Occipital lobe (tissue), 1 donor: ENCODE measurements at regions not wholly inside any gene's neighbourhood (a gene's known extent, or its start where the extent isn't known, plus 50 kb on each side); places are given as distances from the start of the nearest gene placed in this dataset.
"Not testable (repeated sequence)": the region's sequence is repeated elsewhere in the genome, so short reads cannot be mapped to it uniquely, and the experiment has no call there.

Source experiments
- DNase-seq: peaks from one replicate; lab custom pipeline; 2025; lab: John Stamatoyannopoulos, UW

DNA sequence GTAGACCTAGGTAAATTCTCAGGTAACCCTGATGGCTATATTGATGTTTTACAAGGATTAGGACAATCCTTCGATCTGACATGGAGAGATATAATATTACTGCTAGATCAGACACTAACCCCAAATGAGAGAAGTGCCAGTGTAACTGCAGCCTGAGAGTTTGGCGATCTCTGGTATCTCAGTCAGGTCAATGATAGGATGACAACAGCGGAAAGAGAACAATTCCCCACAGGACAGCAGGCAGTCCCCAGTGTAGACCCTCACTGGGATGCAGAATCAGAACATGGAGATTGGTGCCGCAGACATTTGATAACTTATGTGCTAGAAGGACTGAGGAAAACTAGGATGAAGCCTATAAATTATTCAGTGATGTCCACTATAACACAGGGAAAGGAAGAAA, 228.4 kb upstream of the CWC22 start:
- DNase-seq, result not testable (repeated sequence)

- DNase-seq, result not testable (repeated sequence)
These were observed 227.9 kb upstream of the CWC22 start for GRCh38 chr2:180234991-180235390.

GRCh38 chr2:180231015-180231414, 223.9 kb upstream of the CWC22 start:
- DNase-seq, result no peak

DNA sequence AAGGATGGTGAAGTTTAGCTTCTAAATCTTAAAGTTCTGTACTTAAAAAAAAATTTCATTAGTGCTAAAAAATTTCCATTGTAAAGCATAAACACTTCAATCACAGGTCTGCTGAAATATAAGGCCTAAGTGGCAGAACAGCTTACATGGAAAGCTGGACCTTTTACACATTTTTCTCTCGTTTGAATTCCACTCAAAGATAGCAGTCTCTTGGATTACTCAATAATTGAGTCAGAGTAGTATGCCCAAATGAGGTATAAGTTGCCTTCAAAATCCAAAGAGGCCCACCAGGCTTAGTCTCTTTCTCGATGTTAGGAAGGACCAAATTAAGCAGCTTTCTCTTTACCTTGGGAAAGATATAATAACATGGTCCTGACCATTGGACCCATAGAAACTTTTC, 220.4 kb upstream of the CWC22 start:
- DNase-seq, result no peak

- no peak for DNase-seq
These were observed 218.0 kb upstream of the CWC22 start for GRCh38 chr2:180225118-180225517.

- no peak for DNase-seq
These were observed 215.5 kb upstream of the CWC22 start for GRCh38 chr2:180222644-180223043.

GRCh38 chr2:180219491-180219890, 212.4 kb upstream of the CWC22 start:
- DNase-seq, result no peak

GRCh38 chr2:180208841-180209240, 201.7 kb upstream of the CWC22 start:
- DNase-seq, result no peak

DNA sequence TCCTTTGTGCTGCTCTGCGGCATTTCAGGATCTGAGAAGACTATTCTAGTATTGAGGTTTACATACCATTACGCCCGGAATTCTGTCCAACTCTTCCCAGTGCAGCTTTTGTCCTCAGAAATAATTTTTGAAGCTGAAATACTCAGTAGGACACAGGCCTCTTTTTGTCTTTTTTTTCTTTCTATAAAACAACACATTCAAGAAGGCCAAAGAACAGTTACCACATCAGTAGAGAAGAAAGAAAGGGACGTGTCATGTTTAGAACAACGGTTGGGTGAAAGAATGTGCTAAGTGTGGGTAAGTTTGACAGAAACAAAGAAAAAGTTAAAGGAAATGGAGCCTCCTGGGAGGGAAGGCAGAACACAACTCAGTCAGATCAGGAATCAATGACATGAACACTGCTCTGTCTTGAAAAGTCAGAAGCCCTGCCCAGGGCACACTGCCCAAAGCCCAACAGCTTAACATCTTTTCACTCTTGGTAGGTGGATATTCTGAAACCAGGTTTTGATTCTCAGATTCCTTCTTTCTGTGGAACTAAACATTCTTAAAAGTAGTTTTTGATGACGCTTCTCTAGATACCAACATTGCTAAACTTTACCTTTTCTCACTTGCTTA, 198.6 kb upstream of the CWC22 start:
- DNase-seq, result no peak

GRCh38 chr2:180203972-180204371, 196.9 kb upstream of the CWC22 start:
- no peak for DNase-seq

- DNase-seq, result no peak
These were observed 195.4 kb upstream of the CWC22 start for GRCh38 chr2:180202467-180202951.

DNA sequence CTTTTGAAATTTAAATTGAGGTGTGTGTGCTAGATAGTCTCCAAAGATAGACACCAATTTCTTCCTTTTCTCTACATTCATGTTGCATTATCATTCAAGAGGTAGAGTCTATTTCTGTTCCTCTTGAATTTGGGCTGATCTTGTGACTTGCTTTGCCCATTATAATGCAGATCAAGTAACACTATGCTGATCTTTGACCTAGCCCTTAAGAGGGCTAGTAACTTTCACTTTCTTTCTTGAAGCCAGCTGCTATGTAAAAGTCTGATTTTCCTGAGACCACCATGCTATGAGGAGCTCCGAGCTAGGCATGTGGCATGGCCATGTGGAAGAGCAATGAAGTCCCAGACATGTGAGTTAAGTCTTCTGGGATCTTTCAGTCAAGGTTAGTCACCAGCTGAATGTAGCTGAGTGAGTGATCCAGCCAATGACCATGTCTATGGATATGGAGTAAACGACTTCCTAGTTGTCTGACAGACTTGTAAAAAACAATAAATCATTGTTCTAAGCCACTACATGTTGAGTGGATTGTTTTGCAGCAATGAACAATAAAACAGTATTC, 189.4 kb upstream of the CWC22 start:
- DNase-seq, result no peak

GRCh38 chr2:180195847-180196246, 188.8 kb upstream of the CWC22 start:
- no peak for DNase-seq

GRCh38 chr2:180191432-180192124, 184.5 kb upstream of the CWC22 start:
- no peak for DNase-seq

DNA sequence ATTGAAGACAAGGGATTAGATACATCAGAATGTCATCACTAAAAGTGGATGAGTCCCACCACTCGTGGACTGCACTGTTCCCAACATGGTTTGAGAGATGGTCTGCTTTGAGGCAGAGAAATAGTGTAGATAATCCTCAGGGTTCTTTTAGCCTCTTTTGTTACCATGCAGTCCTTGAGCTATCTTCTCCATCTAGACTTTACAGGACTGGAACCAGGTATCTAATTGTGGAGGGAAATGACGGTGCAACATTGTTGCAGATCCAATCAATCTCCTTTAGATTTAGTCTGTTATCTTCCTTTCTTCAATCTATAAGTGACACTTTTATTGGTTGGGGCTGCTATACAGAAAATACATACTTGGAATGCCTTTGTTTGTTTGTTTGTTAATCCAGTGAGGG, 183.8 kb upstream of the CWC22 start:
- no peak for DNase-seq

GRCh38 chr2:180187611-180188010, 180.5 kb upstream of the CWC22 start:
- no peak for DNase-seq

DNA sequence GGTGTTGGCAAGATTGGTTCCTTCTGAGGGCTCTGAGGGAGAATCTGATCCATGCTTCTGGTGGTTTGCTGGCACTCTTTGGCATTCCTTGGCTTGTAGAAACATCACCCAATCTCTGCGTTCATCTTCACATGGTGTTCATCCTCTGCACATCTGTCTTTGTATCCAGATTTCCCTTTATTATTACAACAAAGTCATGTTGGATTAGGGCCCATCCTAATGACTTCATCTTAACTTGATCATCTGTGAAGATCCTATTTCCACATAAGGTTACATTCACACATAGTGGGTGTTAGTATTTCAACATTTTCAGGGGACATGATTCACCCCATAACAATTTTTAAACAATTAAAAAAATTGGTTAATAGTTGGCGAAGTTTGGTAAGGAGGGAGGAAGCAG, 177.4 kb upstream of the CWC22 start:
- DNase-seq, result no peak

DNA sequence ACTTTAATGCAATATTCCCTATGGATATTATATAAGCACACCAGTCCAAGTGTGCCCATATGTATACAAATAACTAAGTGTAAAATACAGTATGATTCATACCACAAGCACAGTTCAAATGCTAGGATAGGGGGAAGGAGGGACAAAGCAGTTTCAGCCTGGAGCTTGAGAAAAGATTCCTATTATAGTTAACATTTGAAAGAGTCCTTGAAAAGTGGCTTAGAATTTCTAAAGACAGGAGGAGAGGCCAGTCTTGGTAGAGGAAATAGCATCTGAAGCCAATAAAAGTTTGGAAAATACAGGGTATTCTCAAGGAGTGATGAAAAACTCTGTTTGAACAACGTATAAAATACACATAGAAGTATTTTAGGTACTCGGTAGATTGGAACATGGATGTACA, 173.4 kb upstream of the CWC22 start:
- no peak for DNase-seq

- DNase-seq, result no peak
These were observed 170.4 kb upstream of the CWC22 start for GRCh38 chr2:180177534-180177933.

DNA sequence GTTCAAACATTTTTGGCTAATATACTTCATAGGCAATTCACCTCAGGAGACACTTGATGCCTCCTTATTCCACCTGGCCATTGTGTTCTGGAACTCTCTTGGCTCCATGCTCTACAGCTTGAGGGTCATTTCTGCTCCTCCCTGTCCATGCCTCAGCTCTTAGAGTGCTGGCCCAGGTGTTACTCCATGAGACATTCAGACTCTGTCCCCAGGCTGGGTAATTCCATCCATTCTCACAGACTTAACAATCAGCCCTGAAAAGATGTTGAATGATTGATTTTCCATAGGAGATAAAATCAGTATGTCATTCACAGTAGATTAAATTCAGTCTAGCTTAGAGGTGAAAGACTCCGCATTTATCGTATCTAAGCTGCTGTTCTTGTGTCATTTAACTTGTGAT, 168.6 kb upstream of the CWC22 start:
- no peak for DNase-seq

GRCh38 chr2:180174580-180174979, 167.5 kb upstream of the CWC22 start:
- DNase-seq, result no peak

DNA sequence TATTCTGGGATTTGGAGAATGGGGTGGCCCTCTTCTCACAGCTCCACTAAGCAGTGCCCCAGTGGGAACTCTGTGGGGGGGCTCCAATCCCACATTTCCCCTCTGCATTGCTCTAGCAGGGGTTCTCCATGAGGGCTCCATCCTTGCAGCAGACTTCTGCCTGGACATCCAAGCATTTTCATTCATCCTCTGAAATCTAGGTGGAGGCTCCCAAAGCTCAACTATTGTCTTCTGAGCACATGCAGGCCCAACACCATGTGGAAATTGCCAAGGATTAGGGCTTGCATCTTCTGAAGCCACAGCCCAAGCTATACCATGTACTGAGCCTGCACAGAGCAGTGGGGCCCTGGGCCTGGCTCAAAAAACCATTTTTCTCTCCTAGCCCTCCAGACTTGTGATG, 162.4 kb upstream of the CWC22 start:
- no peak for DNase-seq

DNA sequence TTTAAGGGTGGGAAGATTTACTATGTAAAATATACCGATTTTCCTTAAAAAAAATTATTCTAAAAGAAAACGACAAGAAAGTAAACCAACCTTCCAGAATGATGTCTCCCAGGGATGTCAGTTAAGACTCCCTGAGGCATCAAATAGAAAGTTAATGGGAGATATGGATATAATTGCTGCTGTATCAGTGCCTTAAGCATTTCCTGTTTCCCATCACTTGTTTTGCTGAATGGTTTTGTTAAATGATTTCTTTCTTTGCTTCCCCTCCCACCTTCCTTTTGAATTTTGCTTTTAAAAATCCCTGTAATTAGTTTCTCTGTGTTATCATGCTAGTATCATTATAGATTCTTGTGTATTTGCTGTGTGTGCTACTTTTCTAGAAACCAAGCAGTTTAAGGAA, 154.3 kb upstream of the CWC22 start:
- no peak for DNase-seq
